Neural progenitor cell (in vitro differentiated cells): ENCODE measurements at regions not wholly inside any gene's neighbourhood (a gene's known extent, or its start where the extent isn't known, plus 50 kb on each side); places are given as distances from the start of the nearest gene placed in this dataset.

Source experiments
- DNase-seq: peaks from one replicate; pipeline ENCODE4 v3.0.0-alpha.2; 2016; ENCODE audit warnings: low spot score
- H2AFZ ChIP-seq: fragments of 200-600 bp; sonication (generic); replicated peaks from 2 replicates; pipeline ENCODE4 v1.6.1; 2016; ENCODE audit warnings: antibody characterized with exemption
- H3F3A ChIP-seq: fragments of 200-600 bp; sonication (generic); 2 replicates; pipeline ENCODE4 v1.6.1; 2016; ENCODE audit warnings: antibody characterized with exemption, low read depth
- H3K27ac ChIP-seq: fragments of 200-600 bp; sonication (generic); 2 replicates; pipeline ENCODE4 v1.5.1; 2016; ENCODE audit warnings: mild to moderate bottlenecking
- H3K27me3 ChIP-seq: fragments of 200-600 bp; sonication (generic); 2 replicates; pipeline ENCODE4 v1.6.1; 2016; ENCODE audit warnings: mild to moderate bottlenecking, moderate library complexity
- H3K36me3 ChIP-seq: fragments of 200-600 bp; sonication (generic); 2 replicates; pipeline ENCODE4 v1.5.1; 2016
- H3K4me1 ChIP-seq: fragments of 200-600 bp; sonication (generic); 2 replicates; pipeline ENCODE4 v1.6.1; 2016; ENCODE audit warnings: mixed run types
- H3K4me2 ChIP-seq: fragments of 200-600 bp; sonication (generic); 2 replicates; pipeline ENCODE4 v1.6.1; 2016
- H3K4me3 ChIP-seq: fragments of 200-600 bp; sonication (generic); 2 replicates; pipeline ENCODE4 v1.5.1; 2016
- H3K79me2 ChIP-seq: fragments of 200-600 bp; sonication (generic); 2 replicates; pipeline ENCODE4 v1.6.1; 2016; ENCODE audit warnings: low read depth
- H3K9ac ChIP-seq: fragments of 200-600 bp; sonication (generic); 2 replicates; pipeline ENCODE4 v1.6.1; 2016
- H3K9me3 ChIP-seq: fragments of 200-600 bp; sonication (generic); 2 replicates; pipeline ENCODE4 v1.5.1; 2016; ENCODE audit warnings: low read depth
- H4K20me1 ChIP-seq: fragments of 200-600 bp; sonication (generic); 2 replicates; pipeline ENCODE4 v1.6.1; 2016; ENCODE audit warnings: low read depth
- H3K27ac Mint-ChIP-seq: 3 replicates; pipeline ENCODE4 v1.8.0; 2021; ENCODE audit warnings: mixed read lengths
- H3K27me3 Mint-ChIP-seq: 2 replicates; pipeline ENCODE4 v1.8.0; 2022; ENCODE audit warnings: low read depth, mild to moderate bottlenecking, inconsistent platforms, moderate library complexity, mixed read lengths; ENCODE audit not compliant: insufficient read depth
- H3K36me3 Mint-ChIP-seq: 3 replicates; pipeline ENCODE4 v1.8.0; 2021; ENCODE audit warnings: mixed read lengths
- H3K4me1 Mint-ChIP-seq: 3 replicates; pipeline ENCODE4 v1.8.0; 2021; ENCODE audit warnings: mixed read lengths
- H3K4me3 Mint-ChIP-seq: 3 replicates; pipeline ENCODE4 v1.8.0; 2021; ENCODE audit warnings: mild to moderate bottlenecking, moderate library complexity, mixed read lengths
- H3K9me3 Mint-ChIP-seq: 3 replicates; pipeline ENCODE4 v1.8.0; 2020; ENCODE audit warnings: mixed read lengths
- EZH2 ChIP-seq: fragments of 200-600 bp; sonication (generic); IDR thresholded peaks from 2 replicates; pipeline ENCODE4 v1.6.1; 2017; ENCODE audit warnings: antibody characterized with exemption, mild to moderate bottlenecking, moderate library complexity
- EZH2phosphoT487 ChIP-seq: fragments of 200-600 bp; sonication (generic); IDR thresholded peaks from 2 replicates; pipeline ENCODE4 v1.6.1; 2017; ENCODE audit warnings: antibody characterized with exemption
- TF ChIP-seq, protein P1 (sequence below): fragments of 200-600 bp; sonication (generic); IDR thresholded peaks from 2 replicates; pipeline ENCODE4 v1.5.1; 2017; ENCODE audit warnings: antibody characterized with exemption, mild to moderate bottlenecking

DNA sequence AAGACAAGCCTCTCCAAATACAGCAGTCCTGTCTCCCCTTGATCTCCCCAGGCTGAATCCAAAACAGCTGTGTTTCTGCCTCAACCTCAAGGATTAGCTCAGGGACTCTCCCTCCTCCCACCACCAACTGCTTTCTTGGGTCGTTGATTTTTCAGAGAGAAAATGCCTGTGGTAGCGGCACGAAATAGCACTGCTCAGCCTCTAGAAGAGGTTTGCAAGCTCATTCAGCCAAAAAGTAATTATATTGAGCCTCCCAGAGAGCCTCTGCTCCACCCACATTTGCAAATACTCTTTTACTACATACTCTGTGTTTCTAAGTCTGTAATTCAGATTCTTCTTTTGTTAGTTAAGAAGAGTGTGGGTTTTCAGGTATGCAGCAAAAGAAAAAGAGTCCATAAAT is 396.4 kb upstream of the TNP1 start:
- no peak overlapping the region for H2AFZ ChIP-seq
- H3K4me2 ChIP-seq: peak overlapping the region; percentile 19

DNA sequence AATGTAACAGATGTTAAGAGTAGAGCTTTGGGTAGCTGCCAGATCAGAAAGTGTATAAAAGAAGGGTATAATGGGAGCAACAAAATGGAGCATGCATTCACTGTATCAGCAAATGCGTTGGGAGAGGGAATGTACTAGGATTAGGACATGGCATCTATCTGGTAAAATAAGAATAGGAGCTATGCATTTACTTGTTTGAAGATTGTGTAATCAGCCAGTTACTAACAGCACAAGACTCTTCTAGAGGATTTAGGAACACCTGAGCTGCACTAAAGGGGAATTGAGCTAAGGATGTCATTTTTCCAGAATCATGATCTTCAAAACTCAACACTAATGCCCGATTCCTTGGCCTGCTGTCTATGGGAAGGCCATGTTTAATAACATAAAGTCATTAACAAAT is 394.2 kb upstream of the TNP1 start:
- no peaks in the 10 kb centered on the region for H3K36me3 ChIP-seq
- Mint-ChIP-seq H3K4me3 (no peak overlapping the region), H3K27ac (no peak overlapping the region), H3K4me1 (peaks cover 16% of the 10 kb centered on the region), H3K9me3 (peaks cover 2% of the 10 kb centered on the region), H3K36me3 (no peaks in the 10 kb centered on the region), H3K27me3 (peaks cover 3% of the 10 kb centered on the region)
- H3K4me3 ChIP-seq: no peak overlapping the region
- H3F3A ChIP-seq: peaks cover 16% of the 10 kb centered on the region
- no peak overlapping the region for H3K9ac ChIP-seq
- no peaks in the 10 kb centered on the region for H4K20me1 ChIP-seq
- H3K4me1 ChIP-seq: peaks cover 30% of the 10 kb centered on the region
- no peak overlapping the region for H3K27ac ChIP-seq
- no peaks in the 10 kb centered on the region for H3K79me2 ChIP-seq
- H3K27me3 ChIP-seq: no peaks in the 10 kb centered on the region
- no peaks in the 10 kb centered on the region for H3K9me3 ChIP-seq
- H2AFZ ChIP-seq: no peak overlapping the region
- DNase-seq: no peak
- H3K4me2 ChIP-seq: no peak overlapping the region
- TF ChIP-seq EZH2phosphoT487 (no peak), EZH2 (no peak)
- TF ChIP-seq, protein P1, sequence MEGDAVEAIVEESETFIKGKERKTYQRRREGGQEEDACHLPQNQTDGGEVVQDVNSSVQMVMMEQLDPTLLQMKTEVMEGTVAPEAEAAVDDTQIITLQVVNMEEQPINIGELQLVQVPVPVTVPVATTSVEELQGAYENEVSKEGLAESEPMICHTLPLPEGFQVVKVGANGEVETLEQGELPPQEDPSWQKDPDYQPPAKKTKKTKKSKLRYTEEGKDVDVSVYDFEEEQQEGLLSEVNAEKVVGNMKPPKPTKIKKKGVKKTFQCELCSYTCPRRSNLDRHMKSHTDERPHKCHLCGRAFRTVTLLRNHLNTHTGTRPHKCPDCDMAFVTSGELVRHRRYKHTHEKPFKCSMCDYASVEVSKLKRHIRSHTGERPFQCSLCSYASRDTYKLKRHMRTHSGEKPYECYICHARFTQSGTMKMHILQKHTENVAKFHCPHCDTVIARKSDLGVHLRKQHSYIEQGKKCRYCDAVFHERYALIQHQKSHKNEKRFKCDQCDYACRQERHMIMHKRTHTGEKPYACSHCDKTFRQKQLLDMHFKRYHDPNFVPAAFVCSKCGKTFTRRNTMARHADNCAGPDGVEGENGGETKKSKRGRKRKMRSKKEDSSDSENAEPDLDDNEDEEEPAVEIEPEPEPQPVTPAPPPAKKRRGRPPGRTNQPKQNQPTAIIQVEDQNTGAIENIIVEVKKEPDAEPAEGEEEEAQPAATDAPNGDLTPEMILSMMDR: no peak

More for the DNA sequence above, 396.4 kb upstream of the TNP1 start:
- H3K27me3 Mint-ChIP-seq: peaks cover 3% of the 10 kb centered on the region
- no peaks in the 10 kb centered on the region for H3K9me3 ChIP-seq
- peaks cover 11% of the 10 kb centered on the region for H3K4me1 ChIP-seq
- peaks cover 1% of the 10 kb centered on the region for H3K27me3 ChIP-seq
- peaks cover 2% of the 10 kb centered on the region for H3K9me3 Mint-ChIP-seq
- H4K20me1 ChIP-seq: no peaks in the 10 kb centered on the region
- peaks cover 16% of the 10 kb centered on the region for H3K4me1 Mint-ChIP-seq
- TF ChIP-seq EZH2phosphoT487 (no peak), EZH2 (no peak)
- TF ChIP-seq, protein P1: no peak
- H3K9ac ChIP-seq: no peak overlapping the region
- H3K36me3 Mint-ChIP-seq: no peaks in the 10 kb centered on the region
- no peak overlapping the region for H3K27ac Mint-ChIP-seq
- no peak overlapping the region for H3K27ac ChIP-seq
- no peak overlapping the region for H3K4me3 Mint-ChIP-seq
- no peaks in the 10 kb centered on the region for H3K36me3 ChIP-seq
- H3F3A ChIP-seq: peaks cover 9% of the 10 kb centered on the region
- H3K79me2 ChIP-seq: no peaks in the 10 kb centered on the region
- peak; percentile 51 for DNase-seq
- H3K4me3 ChIP-seq: no peak overlapping the region

DNA sequence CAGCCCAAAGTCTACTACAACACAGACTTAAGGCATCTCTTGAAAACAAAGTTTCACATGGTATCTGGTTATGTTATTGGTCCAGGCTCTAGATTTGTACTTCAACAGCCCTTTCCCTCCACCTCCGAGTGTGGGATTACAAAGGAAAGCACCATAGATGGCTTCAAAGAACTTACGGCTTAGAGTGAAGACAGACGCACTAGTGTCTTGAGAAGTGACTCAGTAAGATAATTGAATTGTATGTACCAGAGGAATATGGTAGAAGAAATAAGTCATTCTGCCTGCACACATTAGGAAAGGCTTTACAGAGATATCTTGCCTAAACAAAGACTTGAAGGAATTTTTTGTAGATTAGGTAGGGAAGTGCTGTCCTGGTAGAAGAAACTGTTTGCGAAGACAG is 392.3 kb upstream of the TNP1 start:
- no peak overlapping the region for H3K4me3 Mint-ChIP-seq
- DNase-seq: no peak
- no peaks in the 10 kb centered on the region for H3K36me3 Mint-ChIP-seq
- no peaks in the 10 kb centered on the region for H3K9me3 ChIP-seq
- H3K27ac Mint-ChIP-seq: no peak overlapping the region
- peaks cover 30% of the 10 kb centered on the region for H3K4me1 ChIP-seq
- no peaks in the 10 kb centered on the region for H3K36me3 ChIP-seq
- peaks cover 16% of the 10 kb centered on the region for H3F3A ChIP-seq
- no peaks in the 10 kb centered on the region for H3K27me3 ChIP-seq
- no peaks in the 10 kb centered on the region for H4K20me1 ChIP-seq
- no peak overlapping the region for H3K4me3 ChIP-seq
- H3K9ac ChIP-seq: no peak overlapping the region
- H3K4me1 Mint-ChIP-seq: peaks cover 16% of the 10 kb centered on the region
- no peaks in the 10 kb centered on the region for H3K79me2 ChIP-seq
- TF ChIP-seq, protein P1: no peak
- no peak for TF ChIP-seq EZH2phosphoT487
- TF ChIP-seq EZH2: no peak
- no peak overlapping the region for H3K27ac ChIP-seq
- peaks cover 3% of the 10 kb centered on the region for H3K27me3 Mint-ChIP-seq
- no peak overlapping the region for H2AFZ ChIP-seq
- no peaks in the 10 kb centered on the region for H3K9me3 Mint-ChIP-seq
- no peak overlapping the region for H3K4me2 ChIP-seq
